Dermis blood vessel endothelial cell (primary cell): ENCODE measurements at regions not wholly inside any gene's neighbourhood (a gene's known extent, or its start where the extent isn't known, plus 50 kb on each side); places are given as distances from the start of the nearest gene placed in this dataset.
A peak's percentile ranks its signal among the peaks of the same experiment; 100 is the strongest.

Experiments
- DNase-seq: peaks from one replicate; pipeline ENCODE4 v3.0.0; 2010

DNA sequence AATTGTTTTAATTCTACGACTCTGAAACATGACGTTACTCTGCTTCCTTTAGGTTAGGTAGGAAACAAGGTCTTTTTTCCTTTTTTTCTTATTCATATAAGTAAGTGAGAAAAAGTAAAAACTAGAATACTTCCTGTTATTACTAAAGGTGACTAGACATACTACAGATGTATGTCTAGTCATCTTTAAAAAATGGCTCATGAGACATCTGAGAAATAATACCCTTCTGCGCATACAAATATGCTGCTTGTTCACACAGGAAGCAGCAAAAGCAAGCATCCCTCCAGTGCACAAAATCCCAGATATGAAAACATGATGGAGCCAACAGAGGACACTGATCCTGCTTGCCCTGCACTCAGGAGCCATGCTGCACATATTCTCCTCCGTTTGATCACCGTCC lies 699.1 kb downstream of the EPM2A start:
- DNase-seq, result no peak

DNA sequence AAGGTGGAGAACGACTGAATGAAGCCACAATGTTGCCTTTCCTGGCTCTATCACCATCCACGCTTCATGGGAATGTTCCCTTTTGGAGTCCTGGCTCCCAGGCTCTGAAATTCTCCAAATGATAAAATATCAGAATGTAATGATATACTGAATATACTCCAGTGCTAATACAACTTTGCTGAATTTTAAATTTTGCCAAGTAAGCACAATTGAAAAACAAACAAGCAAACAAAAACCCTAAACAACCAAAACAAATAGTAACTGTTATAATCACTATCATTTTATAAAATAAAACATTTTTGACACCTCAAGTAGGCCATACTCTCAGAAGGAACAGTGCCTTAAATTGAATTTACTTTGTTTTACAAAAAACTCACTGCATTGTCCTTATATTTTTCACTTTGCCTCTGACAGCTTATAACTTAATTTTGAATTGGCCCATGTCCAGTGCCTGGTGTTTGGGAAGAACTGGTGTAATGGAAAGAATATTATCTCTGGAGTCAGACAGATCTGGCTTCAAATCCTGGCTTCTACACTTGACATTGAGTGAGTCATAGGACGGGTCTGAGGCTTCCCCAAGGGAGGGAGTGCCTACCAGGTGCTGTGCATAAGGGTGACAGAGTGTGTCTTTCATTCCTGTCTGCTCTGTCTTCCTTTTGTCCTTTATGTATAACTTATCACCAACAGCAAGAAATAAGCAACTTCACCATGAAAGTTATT lies 698.3 kb downstream of the EPM2A start:
- peak; percentile 15 for DNase-seq

DNA sequence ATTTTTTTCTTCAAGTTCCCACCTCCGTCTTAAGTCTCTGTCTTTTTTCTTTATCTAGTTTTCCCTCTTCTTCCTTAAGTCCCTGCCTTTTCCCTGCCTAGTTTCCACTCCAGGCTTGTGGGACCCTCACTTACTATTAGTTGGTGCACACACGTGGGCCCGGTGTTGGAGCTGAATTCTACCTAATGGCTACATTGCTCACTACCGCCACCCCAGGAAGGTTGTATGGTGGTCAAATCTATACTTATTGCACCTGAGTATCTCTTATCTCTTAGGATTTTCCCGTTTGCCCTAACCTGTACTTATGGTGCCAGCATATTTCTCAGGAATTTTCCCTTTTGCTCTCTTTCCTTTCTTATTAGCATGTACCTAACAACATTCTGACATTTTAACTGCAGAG lies 692.8 kb downstream of the EPM2A start:
- no peak for DNase-seq

DNA sequence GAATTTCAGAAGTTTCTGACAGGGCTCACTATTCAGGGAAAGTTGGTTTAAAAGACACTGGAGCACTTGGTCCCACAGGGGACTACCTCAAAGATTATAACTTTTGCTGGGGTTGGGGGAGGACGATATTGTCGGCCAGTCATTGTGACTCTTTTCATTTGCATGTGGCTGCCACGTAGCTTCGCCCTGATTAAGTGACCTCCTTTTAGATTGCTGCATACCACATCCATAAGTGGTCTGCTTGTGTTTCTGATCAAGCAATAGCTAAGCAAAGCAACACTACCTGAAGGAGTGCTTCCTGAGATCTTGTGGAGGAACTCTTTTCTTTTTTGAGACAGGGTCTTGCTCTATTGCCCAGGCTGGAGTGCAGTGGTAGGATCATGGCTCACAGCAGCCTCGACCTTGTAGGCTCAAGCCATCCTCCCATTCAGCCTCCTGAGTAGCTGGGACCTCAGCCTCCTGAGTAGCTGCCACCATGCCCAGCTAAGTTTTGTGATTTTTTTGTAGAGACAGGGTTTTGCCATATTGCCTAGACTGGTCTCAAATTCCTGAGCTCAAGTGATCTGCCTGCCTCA lies 691.3 kb downstream of the EPM2A start:
- DNase-seq, result no peak

DNA sequence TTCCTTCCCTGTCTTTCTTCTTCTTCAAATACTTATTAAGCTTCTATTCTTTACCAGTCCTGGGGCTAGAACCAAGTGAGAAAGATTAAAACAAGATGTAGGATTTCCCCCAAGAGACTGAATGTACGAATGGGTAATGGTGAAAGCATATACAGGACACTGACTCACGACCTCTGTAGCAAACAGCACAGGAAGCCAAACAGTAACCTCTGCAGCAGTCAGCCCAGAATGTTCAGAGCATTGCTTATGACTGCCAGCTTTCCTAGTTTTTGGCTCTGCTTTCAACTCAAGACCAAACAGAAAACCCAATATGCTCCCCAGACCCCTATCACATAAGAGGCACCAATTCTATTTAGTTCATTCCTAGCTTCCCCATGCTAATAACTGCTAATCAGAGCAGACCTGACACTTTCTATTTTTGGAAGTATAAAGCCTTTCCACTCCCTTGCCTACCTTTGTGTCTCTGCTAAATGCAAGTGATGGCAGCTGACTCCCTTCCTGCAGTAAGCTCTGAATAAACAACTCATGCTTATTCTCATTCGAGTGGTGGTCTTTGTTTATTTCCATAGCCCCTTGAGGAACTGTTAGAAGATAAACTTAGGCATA lies 690.6 kb downstream of the EPM2A start:
- DNase-seq, result peak; percentile 69

DNA sequence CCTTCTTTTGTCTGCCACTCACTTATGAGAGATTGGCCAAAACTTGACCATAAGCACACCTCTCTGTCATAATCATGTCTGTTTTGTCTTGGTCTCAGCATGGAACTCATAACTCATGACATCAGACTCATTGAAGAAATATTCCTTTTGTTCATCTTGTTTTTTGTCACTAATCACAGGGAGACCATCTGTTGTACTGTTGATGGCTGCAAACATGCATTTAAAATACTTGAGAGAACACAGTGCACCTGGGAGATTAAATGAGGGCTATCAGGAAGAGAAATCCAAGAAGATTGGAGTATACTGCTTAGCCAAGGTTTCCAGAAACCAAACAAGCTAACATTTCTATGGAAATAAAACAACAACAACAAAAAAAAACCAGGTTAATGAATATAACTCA lies 689.7 kb downstream of the EPM2A start:
- DNase-seq, result peak; percentile 5

DNA sequence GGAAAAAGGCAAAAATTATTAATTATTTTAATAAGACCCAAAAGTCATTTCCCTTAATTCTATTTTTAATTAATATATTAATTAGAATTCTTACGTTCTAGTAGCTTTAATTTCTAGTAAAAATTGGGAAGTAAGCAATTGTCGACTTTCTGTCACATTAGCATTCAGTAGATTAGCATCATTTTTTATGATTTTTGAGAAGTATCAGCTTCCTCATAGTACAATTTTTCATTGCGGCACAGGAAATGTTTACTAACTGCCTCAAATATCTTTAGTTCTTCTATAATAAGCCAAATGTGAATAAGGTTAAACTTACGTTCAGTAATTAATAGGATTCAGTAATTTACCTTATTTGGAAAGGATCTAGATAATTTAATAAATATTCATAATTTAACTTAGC lies 687.4 kb downstream of the EPM2A start:
- no peak for DNase-seq

DNA sequence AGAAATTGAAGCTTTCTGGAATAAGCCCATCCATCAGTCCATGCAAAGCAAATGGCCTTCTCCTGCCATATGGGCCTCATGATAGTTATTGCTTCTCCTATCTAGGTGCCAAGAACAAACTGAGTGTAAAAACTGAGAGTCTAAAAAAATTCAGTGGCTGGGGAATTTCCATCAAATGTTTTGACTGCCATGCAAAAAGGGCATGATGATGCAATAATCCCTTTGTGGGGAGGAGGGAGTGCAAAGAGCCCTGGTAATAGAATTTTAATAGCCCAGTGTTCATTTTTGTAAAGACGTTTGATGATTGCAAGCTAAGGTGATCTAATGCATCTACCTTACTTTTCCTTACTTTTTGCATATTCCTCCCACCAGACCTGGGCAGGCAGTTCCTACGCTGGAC lies 683.7 kb downstream of the EPM2A start:
- no peak for DNase-seq

DNA sequence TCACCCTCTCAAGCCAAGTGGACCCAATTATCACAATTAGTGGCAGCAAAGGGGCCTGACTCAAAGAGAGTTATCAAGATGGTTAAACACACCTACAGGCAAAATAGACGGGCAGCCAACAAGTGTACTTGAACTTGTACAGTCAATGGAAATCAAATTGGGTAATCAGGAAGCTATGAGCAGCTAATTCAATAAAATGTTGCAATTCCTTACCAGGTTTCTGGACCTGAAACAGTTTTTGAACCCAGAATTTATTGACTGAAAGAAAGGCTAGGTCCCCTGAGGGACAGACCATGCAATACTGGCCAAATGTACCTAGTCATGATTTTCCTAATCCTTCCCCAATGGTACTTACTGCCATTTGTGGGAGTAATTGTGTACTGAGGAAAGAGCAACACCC lies 679.8 kb downstream of the EPM2A start:
- DNase-seq, result no peak

DNA sequence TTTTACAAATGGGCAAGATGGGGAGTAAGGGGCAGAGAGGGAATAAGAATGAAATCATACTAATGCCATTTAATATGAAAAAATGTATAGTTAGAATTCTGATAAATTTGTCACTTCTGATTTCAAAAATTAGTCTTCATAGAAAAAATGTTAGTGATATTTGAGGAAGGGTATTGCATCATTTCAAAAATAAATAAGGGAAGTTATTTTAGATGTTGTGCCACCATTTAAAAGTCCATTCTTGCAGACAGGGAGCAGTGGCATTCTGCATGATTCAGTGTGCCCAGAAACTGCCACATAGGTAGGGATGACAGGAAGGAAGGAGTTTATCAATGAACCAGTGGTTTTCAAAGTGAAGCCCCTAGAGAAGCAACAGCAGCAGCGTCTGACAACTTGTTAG lies 674.6 kb downstream of the EPM2A start:
- DNase-seq, result no peak

DNA sequence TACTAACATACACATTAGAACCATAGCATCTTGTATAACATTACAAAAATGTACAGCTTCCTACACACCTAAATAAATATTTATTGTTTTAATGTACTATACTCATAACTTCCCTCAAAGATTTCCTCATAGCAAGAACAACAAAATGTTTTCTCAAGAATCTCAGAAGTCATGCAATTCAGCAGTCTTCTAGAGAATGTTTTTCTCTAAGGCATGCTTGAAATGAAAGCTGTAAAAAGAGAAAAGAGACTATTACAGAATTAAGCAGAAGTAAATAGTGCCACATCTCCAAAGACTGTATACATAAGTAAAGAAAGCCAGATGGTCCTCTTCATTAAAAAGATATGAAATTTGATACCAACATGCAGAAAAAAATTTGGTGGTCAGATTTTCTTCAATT lies 672.2 kb downstream of the EPM2A start:
- DNase-seq, result no peak

DNA sequence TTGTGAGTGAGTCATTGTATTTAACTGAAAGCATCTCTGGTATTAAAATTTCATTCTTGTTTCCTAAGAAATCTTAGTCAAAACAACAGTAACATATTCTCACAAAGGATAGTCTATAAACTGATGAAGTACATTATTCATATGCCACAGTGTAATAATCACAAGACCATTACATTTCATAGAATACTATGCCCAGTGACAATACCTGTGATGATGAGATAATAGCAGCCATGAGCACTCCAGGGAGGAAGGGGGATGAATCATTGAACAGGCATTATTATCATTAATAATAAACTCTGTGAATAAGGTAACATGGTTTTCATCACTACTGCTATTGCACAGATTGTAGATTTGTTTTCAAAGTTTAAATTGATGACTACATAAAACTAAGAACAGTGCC lies 667.9 kb downstream of the EPM2A start:
- no peak for DNase-seq

DNA sequence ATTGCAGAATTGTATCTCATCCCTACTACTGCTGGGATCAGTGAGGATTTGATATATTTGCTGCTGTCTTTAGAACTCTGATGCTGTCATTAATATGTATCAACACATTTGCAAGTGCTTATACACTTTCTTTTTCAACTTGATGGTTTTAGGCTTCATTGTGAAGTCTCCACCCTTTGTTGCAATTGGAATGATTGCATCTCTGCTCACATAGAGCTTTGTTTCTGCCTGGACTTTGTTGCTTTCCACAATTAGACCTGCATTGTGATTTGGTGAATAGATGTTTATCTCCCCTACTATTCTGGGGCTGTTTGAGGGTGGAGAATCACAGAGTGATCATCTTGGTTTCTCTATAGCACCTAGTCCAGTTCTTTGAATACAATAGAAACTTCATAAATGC lies 666.7 kb downstream of the EPM2A start:
- no peak for DNase-seq

DNA sequence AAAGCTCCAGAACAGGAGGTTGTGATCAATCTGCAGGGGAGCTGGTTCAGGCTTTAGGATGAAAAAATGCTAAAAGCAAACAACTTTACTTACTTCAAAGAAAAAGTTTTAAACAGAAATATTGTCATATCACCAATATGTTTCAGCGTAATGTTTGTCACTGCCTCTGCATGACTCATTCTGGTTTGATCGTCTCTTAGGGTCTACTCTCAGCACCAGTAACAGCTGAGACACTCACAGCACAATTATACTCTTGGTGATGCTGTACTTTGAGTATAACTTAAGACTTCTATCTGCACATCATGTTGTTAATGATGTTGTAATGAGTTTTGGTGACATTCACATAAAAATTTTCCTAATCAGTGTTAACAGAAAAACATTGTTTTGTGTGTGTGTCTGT lies 665.4 kb downstream of the EPM2A start:
- DNase-seq, result no peak

DNA sequence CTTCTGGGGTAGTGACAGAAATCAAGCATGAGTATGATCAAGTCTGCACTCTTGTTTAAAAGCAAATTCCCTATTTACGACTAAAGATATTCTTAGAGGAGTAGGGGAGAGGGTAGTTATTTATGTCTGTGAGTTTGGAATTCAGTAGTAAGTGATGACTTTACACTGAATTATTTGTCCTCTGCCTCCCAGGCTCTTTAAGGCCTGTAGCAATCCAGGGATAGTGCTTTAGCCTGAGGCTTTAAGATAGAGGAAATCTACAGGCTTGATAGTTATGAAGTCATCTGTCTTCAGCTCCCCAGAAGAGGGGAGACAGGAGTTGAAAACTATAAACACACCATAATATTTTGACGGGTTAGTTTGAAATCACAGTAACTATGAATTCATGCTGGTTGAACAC lies 664.5 kb downstream of the EPM2A start:
- DNase-seq, result no peak

DNA sequence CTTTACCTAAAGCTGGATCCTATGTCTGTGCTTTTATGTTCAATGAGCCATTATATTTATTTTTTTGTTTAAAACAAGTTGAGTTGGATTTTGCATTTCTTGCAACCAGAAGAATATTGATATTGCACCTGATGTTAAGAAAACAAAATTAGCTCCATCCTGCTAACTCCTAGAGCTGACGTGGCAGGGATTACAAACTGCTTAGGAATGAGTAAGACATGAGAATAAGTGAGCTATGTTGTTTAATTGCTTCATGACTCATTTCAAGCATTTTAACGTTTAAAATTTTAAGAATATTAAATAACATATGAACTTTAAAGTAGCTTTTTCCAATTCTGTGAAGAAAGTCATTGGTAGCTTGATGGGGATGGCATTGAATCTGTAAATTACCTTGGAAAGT lies 663.5 kb downstream of the EPM2A start:
- no peak for DNase-seq

DNA sequence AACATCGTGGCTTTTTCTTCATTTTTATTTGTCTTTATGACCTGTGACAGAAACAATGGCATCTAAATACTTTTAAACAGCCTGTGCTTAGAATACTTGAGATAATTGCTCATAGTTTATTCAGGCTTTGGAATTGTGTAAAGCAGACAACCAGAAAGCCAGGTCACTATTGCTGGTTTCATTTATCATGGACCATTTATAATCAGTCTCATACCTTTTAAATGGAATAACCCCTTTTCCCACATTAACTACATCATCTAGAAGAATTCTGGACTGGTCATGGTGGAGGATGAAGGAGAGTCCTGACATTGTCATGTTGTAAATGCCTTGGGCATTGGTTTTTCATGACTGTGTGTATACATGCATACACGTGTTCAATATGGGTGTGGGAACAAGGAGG lies 661.5 kb downstream of the EPM2A start:
- DNase-seq, result no peak

DNA sequence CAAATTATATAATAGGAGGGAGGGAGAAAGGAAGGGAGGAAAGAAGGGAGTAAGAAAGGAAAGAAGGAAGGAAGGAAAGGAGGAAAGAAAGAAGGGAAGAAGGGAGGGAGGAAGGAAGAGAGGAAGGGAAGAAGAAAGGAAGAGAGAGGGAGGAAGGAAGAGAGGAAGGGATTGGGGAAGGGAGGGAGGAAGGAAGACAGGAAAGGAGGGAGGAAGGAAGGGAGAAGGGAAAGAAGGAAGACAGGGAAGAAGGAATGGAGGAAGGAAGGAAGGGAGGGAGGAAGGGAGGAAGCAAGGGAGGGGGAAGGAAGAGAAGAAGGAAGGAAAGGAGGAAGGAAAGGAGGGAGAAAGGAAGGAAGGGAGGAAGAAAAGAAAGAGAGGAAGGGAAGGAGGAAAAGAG lies 660.5 kb downstream of the EPM2A start:
- DNase-seq, result no peak

DNA sequence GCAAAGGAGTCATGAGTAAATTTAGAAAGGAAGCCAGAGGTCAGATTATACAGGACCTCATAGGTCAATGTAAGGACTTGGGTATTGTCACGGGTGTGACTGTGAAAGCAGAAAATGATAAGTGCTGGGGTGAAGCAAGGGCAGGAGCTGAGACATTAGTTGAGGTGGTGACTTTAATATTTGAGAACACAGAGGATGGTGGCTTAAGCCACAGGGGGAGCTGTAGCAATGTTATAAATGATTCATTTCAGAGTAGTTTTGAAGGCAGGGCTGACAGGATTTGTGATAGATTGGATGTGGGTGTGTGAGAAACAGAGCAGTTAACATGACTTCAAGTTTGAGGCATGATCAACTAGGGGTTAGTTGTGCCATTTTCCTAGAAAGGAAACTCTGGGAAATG lies 659.9 kb downstream of the EPM2A start:
- no peak for DNase-seq

DNA sequence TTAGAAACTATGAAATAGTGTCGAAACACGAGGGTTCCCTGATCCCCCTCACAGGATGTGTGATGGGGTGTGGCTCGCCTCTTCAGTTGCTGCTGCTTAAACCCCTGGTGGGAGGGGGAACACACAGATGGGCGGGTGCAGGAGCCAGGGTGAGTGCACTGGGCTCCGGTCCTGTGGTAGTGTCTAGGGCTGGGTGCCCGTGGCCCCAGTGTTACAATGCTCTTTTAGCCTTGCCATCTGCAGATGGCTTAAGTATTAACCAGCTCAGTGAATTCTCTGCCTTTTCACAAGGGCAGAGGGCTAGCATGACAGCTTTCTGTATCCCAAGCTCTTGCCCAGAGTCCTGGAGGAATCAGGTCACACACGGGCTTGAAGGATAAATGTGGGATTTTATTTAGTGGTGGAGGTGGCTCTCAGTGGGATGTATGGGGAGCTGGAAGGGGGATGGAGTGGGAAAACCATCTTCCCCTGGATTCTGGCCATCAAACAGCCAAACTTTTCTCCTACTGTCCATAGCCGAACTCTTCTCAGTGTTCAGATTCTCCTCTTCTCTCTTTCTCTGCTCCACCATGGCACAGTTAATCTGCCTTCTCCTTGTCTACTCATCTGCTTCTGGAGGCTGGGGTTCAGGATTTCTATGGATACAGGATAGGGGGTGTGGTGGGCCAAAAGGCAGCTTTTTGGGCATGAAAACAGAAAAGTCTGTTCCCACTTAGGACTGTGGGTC lies 659.0 kb downstream of the EPM2A start:
- no peak for DNase-seq

DNA sequence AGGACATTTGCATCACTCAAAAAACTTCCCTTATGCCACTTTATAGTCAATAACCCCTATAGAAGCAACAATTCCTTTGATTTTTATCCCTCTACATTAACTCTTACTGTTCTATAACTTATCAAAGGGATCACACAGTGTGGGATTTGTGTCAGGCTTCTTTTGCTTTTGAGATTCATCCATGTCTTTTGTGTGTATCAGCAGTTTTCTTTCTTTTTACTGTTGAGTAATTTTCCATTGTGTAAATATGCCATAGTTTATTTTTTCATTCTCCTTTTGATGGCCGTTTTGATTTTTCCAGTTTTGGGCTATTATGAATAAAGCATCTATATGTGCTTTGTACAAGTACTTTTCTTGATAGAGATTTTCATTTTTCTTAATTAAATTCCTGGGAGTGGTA lies 657.9 kb downstream of the EPM2A start:
- no peak for DNase-seq

DNA sequence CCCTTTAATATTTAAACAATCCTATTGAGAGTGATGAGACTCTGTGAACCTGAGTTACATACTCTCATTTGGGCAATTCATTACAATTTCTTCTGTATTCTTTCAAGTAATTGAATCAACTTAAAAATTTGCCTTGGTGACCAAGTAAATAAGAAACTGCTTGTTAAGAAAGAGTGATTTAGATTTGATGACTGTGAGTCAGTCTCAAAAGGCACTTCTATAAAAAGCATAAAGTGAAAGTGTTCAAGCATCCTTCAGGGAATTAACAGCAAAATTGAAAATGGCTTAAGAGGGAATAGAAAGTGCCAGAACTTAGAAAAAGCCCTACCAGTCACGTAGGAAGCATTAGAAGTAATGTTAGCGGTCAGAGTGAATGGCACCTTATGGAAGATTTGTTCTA lies 654.7 kb downstream of the EPM2A start:
- no peak for DNase-seq

DNA sequence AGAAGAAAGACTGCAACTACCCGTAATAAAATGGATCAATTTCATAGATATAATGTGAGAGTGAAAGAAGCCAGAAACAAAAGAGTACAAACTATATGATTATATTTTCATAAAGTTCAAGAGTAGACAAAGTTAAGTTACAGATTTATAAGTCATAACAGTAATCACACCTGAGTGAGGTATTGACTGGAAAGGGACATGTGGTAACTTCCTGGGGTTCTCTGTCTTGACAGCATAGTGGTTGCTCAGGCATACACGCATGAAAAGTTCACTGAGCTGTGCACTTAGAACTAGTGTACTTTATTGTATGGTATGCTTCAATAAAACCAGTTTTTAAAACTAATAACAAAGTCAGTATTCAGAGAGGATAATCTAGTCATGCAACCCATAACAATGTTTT lies 653.6 kb downstream of the EPM2A start:
- DNase-seq, result no peak

DNA sequence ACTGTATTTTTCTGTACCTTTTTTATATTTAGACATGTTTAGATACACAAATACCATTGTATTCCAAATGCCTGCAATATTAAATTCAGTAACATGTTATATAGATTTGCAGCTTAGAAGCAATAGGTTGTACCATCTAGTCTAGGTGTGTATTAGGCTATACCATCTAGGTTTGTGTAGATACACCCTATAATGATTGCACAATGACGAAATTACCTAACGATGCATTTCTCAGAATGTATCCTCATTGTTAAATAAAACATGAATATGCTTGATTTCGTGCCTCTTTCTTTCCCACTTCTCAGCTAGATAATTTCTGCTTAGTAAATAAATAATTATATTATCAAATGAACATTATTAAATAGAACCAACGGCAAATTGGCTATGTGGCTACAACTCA lies 653.0 kb downstream of the EPM2A start:
- DNase-seq, result no peak
